Activated CD4-positive, alpha-beta T cell treated with anti-CD3 and anti-CD28 coated beads, Interleukin-10, Interleukin-2, amounts not matched to agents 100 ng/mL and 50 ng/mL, durations not matched to agents 16 hours and 8 hours (primary cell): ENCODE measurements at regions not wholly inside any gene's neighbourhood (a gene's known extent, or its start where the extent isn't known, plus 50 kb on each side); places are given as distances from the start of the nearest gene placed in this dataset.

Experiments
- DNase-seq: peaks from one replicate; pipeline ENCODE4 v3.0.0-alpha.2; 2020

GRCh38 chr12:41981013-41981412 lies 163.7 kb downstream of the GXYLT1 start:
- DNase-seq = no peak

DNA sequence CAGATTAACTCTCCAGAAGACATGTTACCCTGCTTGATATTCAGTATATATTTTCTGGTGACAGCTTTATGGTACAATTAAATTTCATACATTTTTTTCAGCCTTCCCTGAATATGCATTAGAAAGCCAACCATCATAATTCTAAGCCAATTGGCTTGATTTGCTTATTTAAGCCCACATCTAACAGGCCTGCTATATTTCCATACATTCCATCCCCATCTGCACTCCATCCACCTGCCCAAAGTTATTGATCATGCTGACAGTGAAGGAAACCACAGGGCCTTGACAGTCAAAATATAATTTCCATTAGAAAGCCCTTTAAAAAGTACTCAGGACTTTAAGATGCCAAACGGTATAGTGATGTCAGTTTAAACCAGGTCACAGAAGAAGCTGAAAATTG lies 164.3 kb downstream of the GXYLT1 start:
- DNase-seq = no peak

DNA sequence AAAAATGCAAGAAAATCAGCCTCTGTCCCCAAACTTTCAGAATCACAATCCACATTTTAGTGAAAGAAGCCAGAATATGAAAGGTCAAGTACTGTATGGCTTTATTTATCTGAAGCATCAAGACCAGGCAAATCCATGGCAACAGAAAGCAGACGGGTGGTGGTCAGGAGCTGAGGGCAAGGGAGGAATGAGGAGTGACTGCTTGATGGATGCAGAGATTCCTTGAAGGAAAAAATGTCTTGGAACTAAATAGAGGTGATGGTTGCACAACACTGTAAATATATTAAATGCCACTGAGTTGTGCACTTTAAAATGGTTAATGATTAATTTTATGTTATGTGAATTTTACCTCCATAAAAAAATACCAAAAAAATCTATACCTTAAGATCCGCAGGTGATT lies 165.1 kb downstream of the GXYLT1 start:
- no peak for DNase-seq

- no peak for DNase-seq
Observed at GRCh38 chr12:41972598-41972997, 172.1 kb downstream of the GXYLT1 start.

DNA sequence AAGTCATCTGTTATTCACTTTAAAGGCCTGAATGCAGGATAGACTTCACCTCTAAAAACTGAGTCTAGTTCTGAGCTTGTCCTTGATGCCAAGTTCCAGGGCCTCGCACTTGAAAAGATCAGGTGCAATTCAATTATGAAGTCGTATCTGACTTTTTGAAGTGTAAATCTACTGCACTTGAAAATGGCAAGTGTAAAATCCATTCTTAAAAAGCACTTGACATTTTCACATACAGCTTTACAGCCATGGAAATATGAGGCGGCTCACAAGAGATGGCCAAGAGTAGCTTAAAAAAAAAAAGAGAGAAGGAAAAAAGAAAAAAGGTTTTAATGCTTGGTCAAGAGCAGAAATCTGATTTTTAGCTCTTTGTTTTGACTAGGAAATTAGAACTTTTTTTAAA lies 172.5 kb downstream of the GXYLT1 start:
- DNase-seq = no peak

DNA sequence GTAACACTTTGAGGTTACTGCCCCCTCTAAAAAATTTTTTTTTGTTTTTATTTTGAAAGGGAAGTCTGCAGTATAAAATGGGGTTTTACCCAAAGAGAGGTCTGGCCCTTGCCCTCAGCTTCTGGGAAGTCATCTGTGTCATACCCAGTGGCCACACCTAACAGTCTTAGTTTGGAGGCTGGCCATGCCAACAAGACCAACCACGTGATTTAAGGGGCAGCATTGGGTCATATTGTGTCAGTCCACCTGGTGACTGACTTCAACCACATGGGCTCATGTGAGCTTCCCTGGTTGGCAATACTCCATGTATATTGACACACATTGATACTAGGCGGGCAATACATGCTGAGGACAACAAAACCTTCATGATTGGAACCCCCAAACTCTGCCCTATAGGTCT lies 173.9 kb downstream of the GXYLT1 start:
- DNase-seq = no peak

DNA sequence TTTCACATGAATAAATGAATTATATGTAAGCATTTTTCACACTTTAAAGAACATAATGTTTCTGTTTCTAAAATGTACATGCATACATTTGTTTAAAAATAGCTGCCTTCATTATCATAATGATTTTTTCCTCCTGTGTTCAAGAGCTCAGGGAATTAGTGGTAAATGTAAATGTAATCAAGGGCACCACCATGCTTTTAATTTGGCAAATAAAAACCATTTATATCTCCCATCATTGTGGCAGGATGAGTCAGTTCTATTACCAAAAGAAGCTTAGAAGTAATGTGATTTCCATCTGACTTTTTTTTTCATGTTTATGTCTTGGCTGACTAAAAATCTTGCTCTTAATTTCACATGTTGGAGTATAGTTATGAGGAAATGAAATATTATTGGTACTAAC lies 176.1 kb downstream of the GXYLT1 start:
- DNase-seq = no peak

- DNase-seq = no peak
Observed at GRCh38 chr12:41967668-41968500, 176.8 kb downstream of the GXYLT1 start.

DNA sequence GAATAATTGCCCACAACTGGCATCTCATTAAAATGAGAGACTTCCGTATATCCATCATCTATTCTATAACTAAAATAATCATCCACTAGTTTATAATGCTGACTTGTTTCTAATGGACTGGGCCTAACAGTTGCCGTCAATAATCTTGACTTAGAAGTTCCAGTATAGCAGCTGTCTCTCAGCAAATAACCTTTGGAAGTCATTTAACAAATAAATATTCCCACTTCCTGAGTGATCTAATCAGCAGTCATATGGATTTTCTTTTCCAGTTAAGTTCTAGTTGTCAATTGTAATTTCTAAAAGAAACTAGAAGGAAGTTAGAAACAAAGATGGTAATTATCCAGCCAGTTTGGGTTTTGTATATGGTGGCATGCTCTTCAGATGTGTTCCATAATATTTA lies 177.8 kb downstream of the GXYLT1 start:
- DNase-seq = no peak

GRCh38 chr12:41966001-41966400 lies 178.7 kb downstream of the GXYLT1 start:
- no peak for DNase-seq

DNA sequence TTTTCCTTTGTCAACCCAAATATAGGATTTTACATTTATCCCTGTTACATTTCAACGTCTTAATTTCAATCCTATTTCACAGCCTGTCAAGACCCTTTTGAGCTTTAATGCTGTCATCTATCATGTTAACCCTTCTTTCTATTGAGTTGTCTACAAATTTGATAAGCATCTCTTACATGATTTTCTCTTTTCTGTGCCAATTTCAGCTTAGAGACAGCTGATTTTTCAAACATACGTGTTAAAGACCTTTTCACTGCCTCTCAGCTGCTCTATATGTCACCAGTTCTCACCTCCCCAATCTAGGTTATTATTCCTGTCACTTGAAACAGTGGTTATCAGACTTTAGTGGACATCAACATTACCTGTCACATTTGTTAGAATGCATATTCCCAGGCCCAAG lies 181.3 kb downstream of the GXYLT1 start:
- DNase-seq = no peak

DNA sequence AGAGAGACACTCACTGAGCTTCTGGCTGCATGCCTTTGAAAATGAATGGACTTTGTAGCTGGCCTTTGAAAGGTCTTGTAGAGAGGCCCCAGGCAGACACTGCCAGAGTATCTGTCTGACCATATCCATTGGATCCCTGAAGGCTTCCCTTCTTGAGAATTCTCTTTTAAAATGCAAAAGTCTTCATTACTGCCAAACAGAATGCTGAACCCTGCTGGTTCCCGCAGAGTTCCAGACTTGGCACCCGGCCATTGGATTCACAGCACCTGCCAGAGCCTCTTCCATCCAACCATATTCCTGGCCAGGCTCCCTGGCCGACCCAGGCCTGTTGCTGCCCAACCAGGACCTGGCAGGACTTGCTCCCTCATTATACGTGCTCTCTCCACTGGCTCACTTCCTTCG lies 182.5 kb downstream of the GXYLT1 start:
- no peak for DNase-seq

GRCh38 chr12:41959271-41959670 lies 185.4 kb downstream of the GXYLT1 start:
- DNase-seq = no peak

GRCh38 chr12:41956353-41956752 lies 188.3 kb downstream of the GXYLT1 start:
- no peak for DNase-seq

- DNase-seq = no peak
Observed at GRCh38 chr12:41950455-41950854, 194.2 kb downstream of the GXYLT1 start.

DNA sequence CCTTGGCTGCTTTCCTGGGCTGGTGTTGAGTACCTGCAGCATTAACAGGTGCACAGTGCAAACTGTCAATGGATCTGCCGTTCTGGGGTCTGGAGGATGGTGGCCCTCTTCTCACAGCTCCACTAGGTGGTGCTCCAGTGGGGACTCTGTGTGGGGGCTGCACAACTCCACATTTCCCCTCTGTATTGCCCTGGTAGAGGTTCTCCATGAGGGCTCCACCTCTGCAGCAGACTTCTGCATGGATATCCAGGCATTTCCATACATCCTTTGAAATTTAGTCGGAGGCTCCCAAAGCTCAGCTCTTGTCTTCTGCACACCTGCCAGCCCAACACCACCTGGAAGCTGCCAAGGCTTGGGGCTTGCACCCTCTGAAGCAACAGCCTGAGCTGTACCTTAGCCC lies 198.6 kb downstream of the GXYLT1 start:
- DNase-seq = no peak

DNA sequence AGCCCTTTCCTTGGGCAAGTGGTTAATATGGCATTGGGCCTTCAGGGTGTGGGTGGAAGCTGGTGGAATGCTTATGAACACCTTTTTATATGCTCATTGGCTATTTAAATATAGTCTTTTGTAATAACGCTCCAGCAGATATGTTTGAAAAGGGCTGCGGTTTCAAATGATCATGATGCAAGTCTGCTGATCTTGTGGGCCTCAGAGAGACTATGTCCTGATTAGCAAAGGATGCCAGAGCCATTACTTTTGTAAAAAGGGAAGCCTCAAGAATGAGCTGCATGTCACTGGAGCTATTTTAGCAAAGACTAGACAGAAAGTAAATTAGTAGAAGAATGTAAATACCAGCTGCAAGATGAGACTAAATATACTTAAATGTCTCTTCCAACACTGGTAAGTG lies 200.5 kb downstream of the GXYLT1 start:
- no peak for DNase-seq

DNA sequence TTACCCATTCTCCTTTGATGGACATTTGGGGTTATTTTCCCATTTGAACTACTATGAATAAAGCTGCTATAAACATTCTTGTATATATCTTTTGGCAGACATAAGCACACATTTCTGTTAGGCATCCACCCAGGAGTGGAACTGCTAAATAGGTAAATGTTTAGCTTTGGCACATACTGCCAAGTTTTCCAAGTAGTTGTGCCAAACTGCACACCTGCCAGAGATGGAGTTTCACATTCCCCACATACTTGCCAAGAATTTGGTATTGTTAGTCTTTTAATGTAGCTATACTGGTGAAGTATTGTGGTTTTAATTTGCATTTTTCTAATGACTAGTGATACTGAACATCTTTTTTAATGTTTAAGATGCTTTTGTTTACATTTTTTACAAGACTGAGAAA lies 201.0 kb downstream of the GXYLT1 start:
- no peak for DNase-seq

GRCh38 chr12:41942354-41942753 lies 202.3 kb downstream of the GXYLT1 start:
- no peak for DNase-seq

DNA sequence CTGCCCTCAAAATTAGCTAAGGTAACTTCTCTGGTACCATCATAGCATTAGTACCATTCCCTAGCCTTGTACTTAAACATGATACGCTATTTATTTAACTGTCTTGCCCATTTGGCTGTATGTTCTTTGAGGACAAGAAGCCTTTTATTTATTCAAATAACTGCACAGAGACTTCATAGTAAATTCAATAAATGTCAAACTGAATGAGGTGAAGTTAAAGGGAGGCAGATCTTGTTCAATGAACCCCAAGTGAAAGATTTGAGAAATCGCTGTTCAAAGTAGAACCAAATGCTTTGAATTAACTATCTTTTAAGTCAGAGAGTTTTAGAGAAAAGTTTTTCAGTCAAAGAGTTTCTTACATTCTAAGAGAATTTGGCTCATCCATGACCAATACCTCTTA lies 203.6 kb downstream of the GXYLT1 start:
- DNase-seq = no peak

- DNase-seq = no peak
Observed at GRCh38 chr12:41940571-41940970, 204.1 kb downstream of the GXYLT1 start.

DNA sequence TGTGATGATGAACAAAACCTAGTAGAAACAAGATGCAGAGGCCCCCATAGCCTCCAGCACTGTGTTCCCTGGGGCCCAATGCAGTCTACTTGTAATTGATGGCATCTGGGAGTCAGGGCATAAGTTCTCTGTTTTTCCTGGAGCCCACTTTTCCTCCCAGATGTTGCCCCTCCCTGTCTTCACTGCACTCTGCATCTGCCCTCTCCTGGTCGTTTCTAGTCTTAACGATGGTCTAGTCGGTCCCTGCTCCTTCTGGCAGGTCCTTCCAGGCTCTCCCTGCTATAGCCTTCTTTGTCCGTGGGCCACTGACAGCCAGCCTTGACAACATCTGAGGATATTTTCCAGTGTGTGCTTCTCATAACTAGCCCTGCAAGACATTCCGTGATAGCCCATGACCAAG lies 208.3 kb downstream of the GXYLT1 start:
- DNase-seq = no peak

DNA sequence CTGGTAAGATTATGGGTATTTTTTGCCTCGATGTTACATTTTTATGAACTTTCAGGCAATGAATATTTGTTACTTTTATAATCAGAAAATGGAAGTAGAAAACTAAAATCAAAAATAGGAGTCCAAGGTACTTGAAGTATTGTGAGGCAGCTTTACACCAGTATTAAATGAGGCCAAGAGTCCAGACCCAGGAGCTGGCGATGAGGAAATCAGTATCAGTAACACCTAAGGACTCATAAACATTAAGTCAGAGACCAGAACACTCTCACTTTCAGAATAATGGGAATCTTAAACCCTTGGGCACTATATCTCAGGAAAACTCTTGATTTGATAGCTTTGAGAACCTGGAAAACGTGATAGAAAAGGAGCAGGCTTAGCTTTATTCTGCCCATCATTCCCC lies 208.8 kb downstream of the GXYLT1 start:
- DNase-seq = no peak

DNA sequence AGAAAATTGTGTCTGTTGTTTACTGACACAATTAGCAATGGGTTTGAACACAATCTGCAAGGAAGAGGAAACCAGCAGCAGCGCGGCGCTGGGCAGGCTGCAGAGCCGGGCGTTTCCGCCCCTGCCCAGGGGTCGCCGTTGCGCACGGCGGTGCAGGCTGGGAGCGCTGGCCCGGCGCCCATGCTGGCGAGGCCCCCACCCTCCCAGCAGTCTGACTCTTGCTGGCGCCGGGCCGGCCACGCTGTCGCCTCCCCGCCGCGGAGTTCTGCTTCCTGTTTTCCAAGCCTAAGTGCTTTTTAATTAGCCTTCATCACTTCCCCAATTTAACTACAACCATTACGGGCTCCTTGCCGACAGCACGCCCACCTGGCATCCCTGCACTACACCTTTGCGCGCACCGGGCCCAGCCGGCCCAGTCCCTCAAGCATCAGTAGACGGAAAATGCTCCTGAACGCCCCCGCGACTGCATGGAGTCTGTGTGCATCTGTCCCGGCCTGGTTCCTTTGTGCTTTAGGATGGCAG lies 212.1 kb downstream of the GXYLT1 start:
- no peak for DNase-seq

DNA sequence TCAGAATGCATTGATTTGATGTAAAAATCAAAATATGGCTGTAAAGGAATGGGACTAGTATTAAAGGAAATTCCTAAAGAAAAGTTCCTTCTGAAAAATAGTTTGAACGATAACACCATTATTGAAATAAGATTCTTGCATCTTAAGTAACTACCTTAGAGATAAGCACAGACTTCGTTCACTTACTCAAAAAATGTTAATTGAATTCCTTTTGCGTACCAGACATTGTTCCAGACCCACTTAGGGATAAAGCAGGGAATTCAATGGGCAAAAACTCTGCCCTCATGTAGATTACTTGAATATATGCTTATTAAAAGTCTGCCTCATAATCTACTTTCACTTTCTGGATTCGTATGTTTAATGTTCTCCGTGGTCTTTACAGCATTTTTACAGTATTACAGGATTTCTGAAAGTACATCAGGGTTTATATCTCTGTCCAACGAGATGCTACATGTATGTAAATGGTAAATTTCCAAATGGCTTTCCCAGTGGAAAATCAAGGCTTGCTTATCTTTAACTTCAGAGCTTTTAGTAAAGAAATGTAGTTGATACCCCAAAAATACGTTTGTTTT lies 213.7 kb downstream of the GXYLT1 start:
- no peak for DNase-seq
